Natural killer cell (primary cell): ENCODE measurements at regions not wholly inside any gene's neighbourhood (a gene's known extent, or its start where the extent isn't known, plus 50 kb on each side); places are given as distances from the start of the nearest gene placed in this dataset.

Source experiments
- ATAC-seq, 3 donors: fragments of 150-1000 bp in 2 of 3; fragments of 200-7000 bp in 1 of 3; cut with Tn5 transposase; 1 replicate in 1 of 3; 2 replicates in 2 of 3; pipeline ENCODE4 v1.10.0; 2021; ENCODE audit warnings: mild to moderate bottlenecking in 2 of 3, moderate library complexity in 2 of 3
- DNase-seq, 2 donors: peaks; one replicate each; pipeline versions ENCODE4 v3.0.0 to v3.0.0-alpha.2; 2013 to 2021; ENCODE audit warnings: mixed read lengths in 1 of 2
- H3K27ac ChIP-seq: one replicate; pipeline ENCODE4 v1.5.1; 2013; ENCODE audit warnings: mild to moderate bottlenecking, low read length
- H3K27me3 ChIP-seq: one replicate; pipeline ENCODE4 v1.6.1; 2013; ENCODE audit warnings: low read length; ENCODE audit not compliant: control insufficient read depth, insufficient read depth
- H3K36me3 ChIP-seq: one replicate; pipeline ENCODE4 v1.6.1; 2013; ENCODE audit warnings: low read length; ENCODE audit not compliant: control insufficient read depth, insufficient read depth
- H3K4me1 ChIP-seq: one replicate; pipeline ENCODE4 v1.6.1; 2013; ENCODE audit warnings: low read length; ENCODE audit not compliant: control insufficient read depth, insufficient read depth
- H3K4me3 ChIP-seq: one replicate; pipeline ENCODE4 v1.5.1; 2013; ENCODE audit warnings: low read length
- H3K9me3 ChIP-seq: one replicate; pipeline ENCODE4 v1.6.1; 2013; ENCODE audit warnings: low read length; ENCODE audit not compliant: control insufficient read depth, insufficient read depth
- H3K27ac Mint-ChIP-seq, 2 donors: one replicate each; pipeline ENCODE4 v1.8.0; 2022; ENCODE audit warnings: mild to moderate bottlenecking in 2 of 2, mixed read lengths in 2 of 2, moderate library complexity in 1 of 2
- H3K27me3 Mint-ChIP-seq, 2 donors: one replicate each; pipeline ENCODE4 v1.8.0; 2022; ENCODE audit warnings: low read depth in 2 of 2, mixed read lengths in 2 of 2
- H3K36me3 Mint-ChIP-seq: one replicate; pipeline ENCODE4 v1.8.0; 2022; ENCODE audit warnings: mixed read lengths
- H3K4me1 Mint-ChIP-seq, 2 donors: one replicate each; pipeline ENCODE4 v1.8.0; 2022; ENCODE audit warnings: mixed read lengths in 2 of 2
- H3K4me3 Mint-ChIP-seq: one replicate; pipeline ENCODE4 v1.8.0; 2022; ENCODE audit warnings: mild to moderate bottlenecking, moderate library complexity, mixed read lengths
- H3K9me3 Mint-ChIP-seq, 2 donors: one replicate each; pipeline ENCODE4 v1.8.0; 2022; ENCODE audit warnings: mixed read lengths in 2 of 2
- CTCF ChIP-seq: fragments of 200-600 bp; IDR thresholded peaks from one replicate; pipeline ENCODE4 v1.8.0; 2022; ENCODE audit warnings: antibody characterized with exemption
- WGBS: methylation state at CpG from one replicate; pipeline ENCODE4 v1.1.7; 2013; ENCODE audit warnings: missing lambda C conversion rate; ENCODE audit not compliant: insufficient coverage; 5-methylcytosine and 5-hydroxymethylcytosine counted together
- intact Hi-C: fragments of 100-400 bp; cut with micrococcal nuclease; formaldehyde crosslinking; loops from one replicate; pipeline ENCODE4 v1.14.2; 2022

- no peaks in the 10 kb centered on the region for H3K36me3 ChIP-seq
- H3K4me1 Mint-ChIP-seq = no peaks in the 10 kb centered on the region
- no peak for TF ChIP-seq CTCF
- H3K4me3 Mint-ChIP-seq = no peak overlapping the region
- H3K27ac ChIP-seq = no peak overlapping the region
- ATAC-seq (no peak), DNase-seq (no peak)
- H3K4me1 ChIP-seq = no peaks in the 10 kb centered on the region
- no peaks in the 10 kb centered on the region for H3K27me3 ChIP-seq
- H3K4me3 ChIP-seq = no peak overlapping the region
- no peaks in the 10 kb centered on the region for H3K9me3 Mint-ChIP-seq
- no peaks in the 10 kb centered on the region for H3K36me3 Mint-ChIP-seq
- 87% methylated on average over 3 of the region's 3 CpGs for WGBS
- no peaks in the 10 kb centered on the region for H3K27me3 Mint-ChIP-seq
- H3K27ac Mint-ChIP-seq = no peak overlapping the region
- intact Hi-C loops = no loop called here
- H3K9me3 ChIP-seq = no peaks in the 10 kb centered on the region
Measured at GRCh38 chr20:33940666-33941065, 53.0 kb upstream of the RALY start.
